B cell (primary cell): ENCODE measurements at regions not wholly inside any gene's neighbourhood (a gene's known extent, or its start where the extent isn't known, plus 50 kb on each side); places are given as distances from the start of the nearest gene placed in this dataset.

Experiments used
- ATAC-seq: fragments of 200-7000 bp; cut with Tn5 transposase; one replicate; pipeline ENCODE4 v1.10.0; 2021; ENCODE audit warnings: low read depth, mild to moderate bottlenecking, moderate number of reproducible peaks, moderate library complexity
- CTCF ChIA-PET: fragments of 350-600 bp; sonication (Branson Sonifier 250); formaldehyde crosslinking; loops from one replicate; lab custom pipeline; 2021; ENCODE audit warnings: antibody characterized with exemption, inconsistent platforms; lab: Charles Lee
- POLR2A ChIA-PET: fragments of 350-600 bp; sonication (Branson Sonifier 250); formaldehyde crosslinking; loops from one replicate; lab custom pipeline; 2021; ENCODE audit warnings: antibody characterized with exemption; lab: Charles Lee
- DNase-seq: peaks from one replicate; pipeline ENCODE4 v3.0.0; 2013
- H2AFZ ChIP-seq: 2 replicates; pipeline ENCODE4 v1.6.1; 2012; ENCODE audit warnings: mild to moderate bottlenecking, low read depth, low read length; ENCODE audit not compliant: insufficient read depth, poor library complexity, severe bottlenecking
- H3K27ac ChIP-seq, 2 donors: 1 replicate in 1 of 2; 2 replicates in 1 of 2; pipeline ENCODE4 v1.5.1; 2012 to 2013; ENCODE audit warnings: low read length in 2 of 2, mild to moderate bottlenecking in 2 of 2, moderate library complexity in 1 of 2
- H3K27me3 ChIP-seq, 4 experiments: fragments of 200-600 bp in 1 of 4; sonication (generic) in 1 of 4; replicated peaks in 1 of 4; 1 replicate in 2 of 4; 2 replicates in 2 of 4; pipeline versions ENCODE4 v1.6.1 to v1.7.0; 2013 to 2016; ENCODE audit warnings: low read length in 3 of 4, mild to moderate bottlenecking in 2 of 4, mixed read lengths in 1 of 4, moderate library complexity in 1 of 4; ENCODE audit not compliant: insufficient read depth in 4 of 4, control insufficient read depth in 3 of 4; ENCODE audit errors: control extremely low read depth in 1 of 4
- H3K36me3 ChIP-seq, 2 experiments: replicated peaks in 1 of 2; 1 replicate in 1 of 2; 2 replicates in 1 of 2; pipeline versions ENCODE4 v1.6.1 to v1.7.1; 2013; ENCODE audit warnings: low read length in 1 of 2; ENCODE audit not compliant: insufficient read depth in 2 of 2, control insufficient read depth in 1 of 2; ENCODE audit errors: control extremely low read depth in 1 of 2, extremely low read depth in 1 of 2
- H3K4me1 ChIP-seq, 2 donors: fragments of 200-600 bp in 1 of 2; sonication (generic) in 1 of 2; 1 replicate in 1 of 2; 2 replicates in 1 of 2; pipeline versions ENCODE4 v1.5.1 to v1.6.1; 2013 to 2017; ENCODE audit warnings: low read length in 2 of 2; ENCODE audit not compliant: control insufficient read depth in 2 of 2, insufficient read depth in 2 of 2
- H3K4me2 ChIP-seq: replicated peaks from 2 replicates; pipeline ENCODE3; 2012; ENCODE audit warnings: mild to moderate bottlenecking, low read depth, low read length; ENCODE audit not compliant: poor library complexity, severe bottlenecking
- H3K4me3 ChIP-seq, 5 experiments: fragments of 200-600 bp in 1 of 5; sonication (generic) in 1 of 5; 1 replicate in 3 of 5; 2 replicates in 2 of 5; pipeline versions ENCODE4 v1.5.1 to v1.7.0; 2011 to 2016; ENCODE audit warnings: low read length in 4 of 5, mild to moderate bottlenecking in 4 of 5, low read depth in 2 of 5, control low read depth in 1 of 5, moderate library complexity in 1 of 5; ENCODE audit not compliant: insufficient read depth in 1 of 5; ENCODE audit errors: control extremely low read depth in 1 of 5, extremely low read depth in 1 of 5
- H3K79me2 ChIP-seq: fragments of 200-600 bp; sonication (generic); one replicate; pipeline ENCODE4 v1.6.0; 2016; ENCODE audit warnings: low read length; ENCODE audit not compliant: control insufficient read depth, insufficient read depth
- H3K9ac ChIP-seq: fragments of 200-600 bp; sonication (generic); 2 replicates; pipeline ENCODE4 v1.6.1; 2017; ENCODE audit warnings: mild to moderate bottlenecking, low read length, moderate library complexity
- H3K9me3 ChIP-seq, 3 donors: one replicate each; pipeline versions ENCODE4 v1.6.1 to v1.7.1; 2013; ENCODE audit warnings: low read length in 2 of 3; ENCODE audit not compliant: control insufficient read depth in 2 of 3, insufficient read depth in 1 of 3; ENCODE audit errors: control extremely low read depth in 1 of 3
- H4K20me1 ChIP-seq: 2 replicates; pipeline ENCODE4 v1.6.0; 2012; ENCODE audit warnings: mild to moderate bottlenecking, low read length; ENCODE audit not compliant: insufficient read depth, control insufficient read depth, poor library complexity, severe bottlenecking
- H3K27ac Mint-ChIP-seq: one replicate; pipeline ENCODE4 v1.8.0; 2021; ENCODE audit warnings: mixed read lengths
- H3K27me3 Mint-ChIP-seq: one replicate; pipeline ENCODE4 v1.8.0; 2021; ENCODE audit warnings: mixed read lengths
- H3K4me1 Mint-ChIP-seq: one replicate; pipeline ENCODE4 v1.8.0; 2021; ENCODE audit warnings: mixed read lengths
- H3K4me3 Mint-ChIP-seq: one replicate; pipeline ENCODE4 v1.8.0; 2021; ENCODE audit warnings: mixed read lengths
- H3K9me3 Mint-ChIP-seq: one replicate; pipeline ENCODE4 v1.8.0; 2022; ENCODE audit warnings: mixed read lengths; ENCODE audit not compliant: insufficient read depth
- CTCF ChIP-seq: fragments of 200-600 bp; IDR thresholded peaks from one replicate; pipeline ENCODE4 v1.8.0; 2022; ENCODE audit warnings: antibody characterized with exemption, mild to moderate bottlenecking
- EZH2 ChIP-seq: IDR thresholded peaks from 2 replicates; pipeline ENCODE4 v1.6.1; 2012; ENCODE audit warnings: borderline replicate concordance, low read depth, mild to moderate bottlenecking, moderate library complexity, low read length; ENCODE audit not compliant: insufficient read depth, poor library complexity, severe bottlenecking
- WGBS: methylation state at CpG from one replicate; pipeline ENCODE4 v1.1.5; 2013; ENCODE audit warnings: missing lambda C conversion rate; ENCODE audit not compliant: insufficient coverage; 5-methylcytosine and 5-hydroxymethylcytosine counted together
- intact Hi-C: fragments of 100-400 bp; cut with micrococcal nuclease; formaldehyde crosslinking; loops from one replicate; pipeline ENCODE4 v1.10.0; 2022

- H3K79me2 ChIP-seq = no peaks in the 10 kb centered on the region
- ATAC-seq (no peak), DNase-seq (no peak)
- no peaks in the 10 kb centered on the region for H3K36me3 ChIP-seq
- H3K9ac ChIP-seq = no peak overlapping the region
- TF ChIP-seq CTCF (no peak), EZH2 (no peak)
- no CpG with 5 or more reads among the region's 3 CpGs for WGBS
- H2AFZ ChIP-seq = no peak overlapping the region
- no peaks in the 10 kb centered on the region for H3K27me3 ChIP-seq
- H3K9me3 ChIP-seq = peaks cover 0 to 38% (median 0%) of the 10 kb centered on the region in 3 donors
- no peak overlapping the region for H3K27ac Mint-ChIP-seq
- peaks cover 9% of the 10 kb centered on the region for H3K9me3 Mint-ChIP-seq
- no peak overlapping the region for H3K4me3 Mint-ChIP-seq
- no peaks in the 10 kb centered on the region for H3K27me3 Mint-ChIP-seq
- intact Hi-C loops = no loop called here
- H3K4me3 ChIP-seq = no peak overlapping the region
- no peak overlapping the region for H3K4me2 ChIP-seq
- H4K20me1 ChIP-seq = no peaks in the 10 kb centered on the region
- POLR2A ChIA-PET = no interaction called here
- CTCF ChIA-PET = no interaction called here
- H3K4me1 Mint-ChIP-seq = no peaks in the 10 kb centered on the region
- H3K27ac ChIP-seq = no peak overlapping the region
- no peaks in the 10 kb centered on the region for H3K4me1 ChIP-seq
These were observed 351.9 kb upstream of the TSHZ3 start for GRCh38 chr19:31701146-31701545.

GRCh38 chr19:31705656-31706055 is 356.4 kb upstream of the TSHZ3 start:
- Histone ChIP-seq H3K4me3 (no peak overlapping the region), H3K79me2 (no peaks in the 10 kb centered on the region), H3K9ac (no peak overlapping the region), H3K27ac (no peak overlapping the region), H2AFZ (no peak overlapping the region), H3K36me3 (no peaks in the 10 kb centered on the region), H4K20me1 (no peaks in the 10 kb centered on the region), H3K4me2 (no peak overlapping the region), H3K4me1 (no peaks in the 10 kb centered on the region), H3K9me3 (peaks cover 0 to 22% (median 0%) of the 10 kb centered on the region in 3 donors), H3K27me3 (no peaks in the 10 kb centered on the region)
- CTCF ChIA-PET = no interaction called here
- Mint-ChIP-seq H3K9me3 (peaks cover 9% of the 10 kb centered on the region), H3K27me3 (no peaks in the 10 kb centered on the region), H3K27ac (no peak overlapping the region), H3K4me3 (no peak overlapping the region), H3K4me1 (no peaks in the 10 kb centered on the region)
- intact Hi-C loops = no loop called here
- ATAC-seq (no peak), DNase-seq (no peak)
- POLR2A ChIA-PET = no interaction called here
- WGBS = 94% methylated on average over 2 of the region's 5 CpGs
- TF ChIP-seq CTCF (no peak), EZH2 (no peak)
